Suprapubic skin (tissue), 4 donors: ENCODE measurements at regions not wholly inside any gene's neighbourhood (a gene's known extent, or its start where the extent isn't known, plus 50 kb on each side); places are given as distances from the start of the nearest gene placed in this dataset.
A peak's percentile ranks its signal among the peaks of the same experiment; 100 is the strongest.

Source experiments
- DNase-seq, 2 donors: peaks; one replicate each; pipeline ENCODE4 v3.0.0-alpha.2; 2019; ENCODE audit warnings: low spot score in 2 of 2
- H3K27ac ChIP-seq: fragments of 200-600 bp; sonication (generic); one replicate; pipeline ENCODE4 v1.5.1; 2019
- H3K27me3 ChIP-seq: fragments of 200-600 bp; sonication (generic); one replicate; pipeline ENCODE4 v1.5.1; 2019
- H3K36me3 ChIP-seq: fragments of 200-600 bp; sonication (generic); one replicate; pipeline ENCODE4 v1.5.1; 2019
- H3K4me1 ChIP-seq: fragments of 200-600 bp; sonication (generic); one replicate; pipeline ENCODE4 v1.5.1; 2019
- H3K4me3 ChIP-seq: fragments of 200-600 bp; sonication (generic); one replicate; pipeline ENCODE4 v1.5.1; 2019; ENCODE audit warnings: mild to moderate bottlenecking
- H3K9me3 ChIP-seq: fragments of 200-600 bp; sonication (generic); one replicate; pipeline ENCODE4 v1.5.1; 2019
- EP300 ChIP-seq: sonication (generic); formaldehyde crosslinking; IDR thresholded peaks from one replicate; pipeline ENCODE4 v1.6.1; 2017; ENCODE audit warnings: antibody characterized with exemption
- POLR2A ChIP-seq, 2 donors: fragments of 450-650 bp; IDR thresholded peaks; one replicate each; pipeline ENCODE4 v1.6.1; 2017; ENCODE audit warnings: antibody characterized with exemption in 2 of 2, mild to moderate bottlenecking in 2 of 2, moderate library complexity in 2 of 2
- POLR2AphosphoS5 ChIP-seq, 3 donors: sonication (generic); formaldehyde crosslinking; IDR thresholded peaks; one replicate each; pipeline ENCODE4 v1.6.1; 2017; ENCODE audit warnings: antibody characterized with exemption in 3 of 3
- WGBS: methylation state at CpG from one replicate; pipeline ENCODE4 v1.1.5; 2018; 5-methylcytosine and 5-hydroxymethylcytosine counted together
- TF ChIP-seq, protein P1 (sequence below), 2 donors: fragments of 200-600 bp in 1 of 2; fragments of 450-650 bp in 1 of 2; sonication (generic) in 1 of 2; IDR thresholded peaks; one replicate each; pipeline ENCODE4 v1.5.1; 2016 to 2019; ENCODE audit warnings: antibody characterized with exemption in 2 of 2, mild to moderate bottlenecking in 1 of 2, moderate library complexity in 1 of 2

- no peaks in the 10 kb centered on the region for H3K9me3 ChIP-seq
- no peaks in the 10 kb centered on the region for H3K4me1 ChIP-seq
- no peak overlapping the region for H3K27ac ChIP-seq
- no peaks in the 10 kb centered on the region for H3K27me3 ChIP-seq
- no peaks in the 10 kb centered on the region for H3K36me3 ChIP-seq
- TF ChIP-seq EP300 (no peak), POLR2AphosphoS5 (IDR thresholded peaks at IDR 0.05) (no peak), POLR2A (IDR thresholded peaks at IDR 0.05) (no peak)
- TF ChIP-seq, protein P1, sequence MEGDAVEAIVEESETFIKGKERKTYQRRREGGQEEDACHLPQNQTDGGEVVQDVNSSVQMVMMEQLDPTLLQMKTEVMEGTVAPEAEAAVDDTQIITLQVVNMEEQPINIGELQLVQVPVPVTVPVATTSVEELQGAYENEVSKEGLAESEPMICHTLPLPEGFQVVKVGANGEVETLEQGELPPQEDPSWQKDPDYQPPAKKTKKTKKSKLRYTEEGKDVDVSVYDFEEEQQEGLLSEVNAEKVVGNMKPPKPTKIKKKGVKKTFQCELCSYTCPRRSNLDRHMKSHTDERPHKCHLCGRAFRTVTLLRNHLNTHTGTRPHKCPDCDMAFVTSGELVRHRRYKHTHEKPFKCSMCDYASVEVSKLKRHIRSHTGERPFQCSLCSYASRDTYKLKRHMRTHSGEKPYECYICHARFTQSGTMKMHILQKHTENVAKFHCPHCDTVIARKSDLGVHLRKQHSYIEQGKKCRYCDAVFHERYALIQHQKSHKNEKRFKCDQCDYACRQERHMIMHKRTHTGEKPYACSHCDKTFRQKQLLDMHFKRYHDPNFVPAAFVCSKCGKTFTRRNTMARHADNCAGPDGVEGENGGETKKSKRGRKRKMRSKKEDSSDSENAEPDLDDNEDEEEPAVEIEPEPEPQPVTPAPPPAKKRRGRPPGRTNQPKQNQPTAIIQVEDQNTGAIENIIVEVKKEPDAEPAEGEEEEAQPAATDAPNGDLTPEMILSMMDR (IDR thresholded peaks at IDR 0.05): no peak
- no peak overlapping the region for H3K4me3 ChIP-seq
- WGBS: 59% methylated on average over 3 of the region's 3 CpGs
- no peak for DNase-seq
Observed at GRCh38 chr1:185421485-185422107, 104.6 kb upstream of the IVNS1ABP start.

DNA sequence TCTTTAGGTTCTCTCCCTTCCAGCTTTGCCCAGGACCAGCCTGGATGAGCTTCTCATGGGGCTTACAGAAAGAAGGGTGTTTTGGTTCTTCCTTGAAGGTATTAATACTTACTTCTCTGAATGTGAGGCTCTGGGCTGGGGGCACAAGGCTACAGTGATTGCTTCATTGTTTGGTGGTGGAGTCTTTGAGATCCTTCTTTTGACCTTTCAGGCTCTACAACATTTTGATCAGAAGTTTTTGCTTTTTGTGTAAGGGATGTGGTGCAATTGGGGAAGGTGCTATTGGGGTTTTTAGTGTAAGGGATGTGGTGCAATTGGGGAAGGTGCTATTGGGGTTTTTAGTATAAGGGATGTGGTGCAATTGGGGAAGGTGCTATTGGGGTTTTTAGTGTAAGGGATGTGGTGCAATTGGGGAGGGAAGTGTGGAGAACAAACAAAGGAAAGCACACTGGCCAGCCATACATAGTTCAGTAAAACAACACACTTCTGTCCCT, 103.6 kb upstream of the IVNS1ABP start:
- Histone ChIP-seq H3K9me3 (no peaks in the 10 kb centered on the region), H3K27ac (no peak overlapping the region), H3K36me3 (no peaks in the 10 kb centered on the region), H3K4me3 (no peak overlapping the region), H3K27me3 (no peaks in the 10 kb centered on the region), H3K4me1 (no peaks in the 10 kb centered on the region)
- no peak for TF ChIP-seq POLR2AphosphoS5 (IDR thresholded peaks at IDR 0.05)
- TF ChIP-seq POLR2A (IDR thresholded peaks at IDR 0.05): no peak
- TF ChIP-seq, protein P1 (IDR thresholded peaks at IDR 0.05): no peak
- no peak for TF ChIP-seq EP300
- no peak for DNase-seq

DNA sequence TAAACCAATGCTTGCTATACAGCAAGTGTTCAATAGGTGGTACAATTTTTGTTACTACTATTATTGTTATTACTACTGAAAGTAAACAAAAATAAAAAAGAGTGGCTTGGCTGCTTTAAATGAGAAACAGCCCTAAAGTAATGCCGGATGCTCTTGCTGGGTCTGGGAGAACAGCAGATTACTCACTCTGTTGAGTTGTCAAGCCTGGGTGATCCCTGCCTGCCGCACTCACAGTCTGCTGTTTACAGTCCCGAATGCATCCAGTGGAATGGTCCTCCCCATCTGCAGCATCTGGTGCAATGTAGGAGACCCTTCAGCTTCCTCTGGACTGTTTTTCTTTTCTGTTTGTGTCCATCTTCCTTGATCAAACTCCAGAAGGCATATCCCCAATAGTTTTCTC, 102.7 kb upstream of the IVNS1ABP start:
- Histone ChIP-seq H3K27me3 (no peaks in the 10 kb centered on the region), H3K9me3 (no peaks in the 10 kb centered on the region), H3K27ac (no peak overlapping the region), H3K36me3 (no peaks in the 10 kb centered on the region), H3K4me1 (no peaks in the 10 kb centered on the region), H3K4me3 (no peak overlapping the region)
- TF ChIP-seq, protein P1 (IDR thresholded peaks at IDR 0.05): no peak
- TF ChIP-seq EP300 (no peak), POLR2A (IDR thresholded peaks at IDR 0.05) (no peak), POLR2AphosphoS5 (IDR thresholded peaks at IDR 0.05) (no peak)
- 83% methylated on average over 3 of the region's 3 CpGs for WGBS
- DNase-seq: no peak

GRCh38 chr1:185418472-185418871, 101.4 kb upstream of the IVNS1ABP start:
- no peaks in the 10 kb centered on the region for H3K27me3 ChIP-seq
- 89% methylated on average over 1 of the region's 1 CpG for WGBS
- H3K4me3 ChIP-seq: no peak overlapping the region
- no peak for DNase-seq
- TF ChIP-seq POLR2A (IDR thresholded peaks at IDR 0.05) (no peak), EP300 (no peak), POLR2AphosphoS5 (IDR thresholded peaks at IDR 0.05) (no peak)
- TF ChIP-seq, protein P1 (IDR thresholded peaks at IDR 0.05): no peak
- peaks cover 2% of the 10 kb centered on the region for H3K4me1 ChIP-seq
- H3K27ac ChIP-seq: no peak overlapping the region
- no peaks in the 10 kb centered on the region for H3K9me3 ChIP-seq
- H3K36me3 ChIP-seq: no peaks in the 10 kb centered on the region

DNA sequence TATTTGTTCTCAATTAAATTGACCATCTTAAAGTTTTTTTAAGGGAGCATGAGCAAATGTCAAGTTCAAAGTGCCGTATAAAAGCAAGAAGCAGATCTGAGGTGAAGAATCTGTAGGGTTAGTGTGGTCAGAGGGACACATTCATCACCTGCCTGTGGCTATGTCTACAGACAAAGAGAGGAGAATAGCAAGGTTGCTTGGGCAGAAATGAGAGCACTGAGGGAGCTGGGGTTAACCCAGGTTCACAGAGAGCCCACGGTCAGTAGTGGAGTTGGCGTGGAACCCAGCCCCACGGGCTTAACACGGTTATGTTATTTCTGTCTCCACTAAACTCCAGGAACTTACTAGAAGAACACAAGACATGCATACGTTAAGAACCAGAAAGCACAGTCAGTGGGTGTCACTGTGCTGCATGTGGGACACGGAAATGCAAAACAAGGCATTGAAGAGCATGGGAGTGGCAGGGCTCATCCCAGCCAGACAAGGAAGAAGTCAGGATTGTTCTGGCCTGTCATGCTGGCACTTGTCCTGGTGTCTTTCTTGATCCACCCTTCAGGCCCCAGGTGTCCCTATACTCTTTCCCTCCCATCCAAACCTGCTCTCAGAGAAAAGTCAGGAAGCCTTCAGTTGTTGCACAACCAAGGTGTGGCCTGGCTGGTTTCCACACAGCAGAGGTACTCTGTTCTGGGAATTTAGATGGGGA, 95.5 kb upstream of the IVNS1ABP start:
- Histone ChIP-seq H3K9me3 (no peaks in the 10 kb centered on the region), H3K4me3 (no peak overlapping the region), H3K27me3 (no peaks in the 10 kb centered on the region), H3K4me1 (peaks cover 35% of the 10 kb centered on the region), H3K36me3 (no peaks in the 10 kb centered on the region), H3K27ac (peak overlapping the region; percentile 68)
- TF ChIP-seq EP300: no peak
- TF ChIP-seq POLR2AphosphoS5 (IDR thresholded peaks at IDR 0.05): peak in 2 of 3 donors; percentile 78 to 85
- TF ChIP-seq POLR2A (IDR thresholded peaks at IDR 0.05): no peak
- TF ChIP-seq, protein P1 (IDR thresholded peaks at IDR 0.05): no peak
- 49% methylated on average over 7 of the region's 7 CpGs for WGBS
- peak; percentile 71 to 81 for DNase-seq
